CD14-positive monocyte (primary cell): ENCODE measurements at regions not wholly inside any gene's neighbourhood (a gene's known extent, or its start where the extent isn't known, plus 50 kb on each side); places are given as distances from the start of the nearest gene placed in this dataset.

Experiments used
- DNase-seq, 3 donors: peaks; one replicate each; pipeline ENCODE4 v3.0.0-alpha.2; 2011 to 2022
- H2AFZ ChIP-seq: 2 replicates; pipeline ENCODE4 v1.6.0; 2012; ENCODE audit warnings: mild to moderate bottlenecking, low read depth, low read length, inconsistent platforms; ENCODE audit not compliant: insufficient read depth, poor library complexity, severe bottlenecking
- H3K27ac ChIP-seq, 2 donors: 1 replicate in 1 of 2; 2 replicates in 1 of 2; pipeline ENCODE4 v1.5.1; 2012 to 2013; ENCODE audit warnings: low read length in 2 of 2, control low read depth in 1 of 2, inconsistent platforms in 1 of 2, low read depth in 1 of 2, mild to moderate bottlenecking in 1 of 2
- H3K27me3 ChIP-seq, 2 donors: one replicate each; pipeline versions ENCODE4 v1.6.0 to v1.6.1; 2011 to 2013; ENCODE audit warnings: low read length in 2 of 2; ENCODE audit not compliant: control insufficient read depth in 2 of 2, insufficient read depth in 2 of 2
- H3K36me3 ChIP-seq, 2 donors: replicated peaks in 1 of 2; 1 replicate in 1 of 2; 2 replicates in 1 of 2; pipeline versions ENCODE4 v1.5.1 to v1.6.1; 2012 to 2013; ENCODE audit warnings: low read length in 2 of 2, control low read depth in 1 of 2, inconsistent platforms in 1 of 2, mild to moderate bottlenecking in 1 of 2; ENCODE audit not compliant: insufficient read depth in 2 of 2, control insufficient read depth in 1 of 2
- H3K4me1 ChIP-seq, 2 donors: 1 replicate in 1 of 2; 2 replicates in 1 of 2; pipeline versions ENCODE4 v1.5.1 to v1.6.1; 2012 to 2013; ENCODE audit warnings: low read length in 2 of 2, control low read depth in 1 of 2, inconsistent platforms in 1 of 2, mild to moderate bottlenecking in 1 of 2, moderate library complexity in 1 of 2; ENCODE audit not compliant: insufficient read depth in 2 of 2, control insufficient read depth in 1 of 2
- H3K4me2 ChIP-seq: replicated peaks from 2 replicates; pipeline ENCODE3; 2012; ENCODE audit warnings: low read length, moderate library complexity, mild to moderate bottlenecking; ENCODE audit not compliant: poor library complexity, severe bottlenecking; ENCODE audit errors: extremely low read depth
- H3K4me3 ChIP-seq, 3 experiments: fragments of 200-600 bp in 1 of 3; sonication (generic) in 1 of 3; replicated peaks in 1 of 3; 1 replicate in 2 of 3; 2 replicates in 1 of 3; pipeline ENCODE4 v1.5.1; 2011 to 2013; ENCODE audit warnings: low read length in 3 of 3, mild to moderate bottlenecking in 3 of 3, control low read depth in 2 of 3, low read depth in 2 of 3, inconsistent platforms in 1 of 3, moderate library complexity in 1 of 3
- H3K79me2 ChIP-seq: 2 replicates; pipeline ENCODE4 v1.6.0; 2012; ENCODE audit warnings: mild to moderate bottlenecking, control low read depth, inconsistent platforms, low read length, moderate library complexity; ENCODE audit not compliant: insufficient read depth
- H3K9ac ChIP-seq: 2 replicates; pipeline ENCODE4 v1.6.0; 2017; ENCODE audit warnings: low read length, mild to moderate bottlenecking; ENCODE audit not compliant: insufficient read depth, poor library complexity, severe bottlenecking
- H3K9me3 ChIP-seq, 2 donors: replicated peaks in 1 of 2; 1 replicate in 1 of 2; 2 replicates in 1 of 2; pipeline versions ENCODE4 v1.5.1 to v1.6.1; 2012 to 2013; ENCODE audit warnings: low read length in 2 of 2, control low read depth in 1 of 2; ENCODE audit not compliant: control insufficient read depth in 1 of 2, insufficient read depth in 1 of 2
- H4K20me1 ChIP-seq: 2 replicates; pipeline ENCODE4 v1.6.0; 2012; ENCODE audit warnings: mild to moderate bottlenecking, low read length, control low read depth, moderate library complexity; ENCODE audit not compliant: insufficient read depth
- H3K27ac Mint-ChIP-seq, 7 donors: one replicate each; pipeline ENCODE4 v1.8.0; 2020; ENCODE audit warnings: mild to moderate bottlenecking in 7 of 7, mixed read lengths in 7 of 7, moderate library complexity in 6 of 7, inconsistent platforms in 2 of 7
- H3K27me3 Mint-ChIP-seq, 3 donors: one replicate each; pipeline ENCODE4 v1.8.0; 2021 to 2022; ENCODE audit warnings: low read depth in 3 of 3, mild to moderate bottlenecking in 3 of 3, mixed read lengths in 3 of 3, moderate library complexity in 3 of 3, inconsistent platforms in 1 of 3
- H3K36me3 Mint-ChIP-seq, 2 donors: one replicate each; pipeline ENCODE4 v1.8.0; 2020; ENCODE audit warnings: mixed read lengths in 2 of 2, inconsistent platforms in 1 of 2, mild to moderate bottlenecking in 1 of 2
- H3K4me1 Mint-ChIP-seq: one replicate; pipeline ENCODE4 v1.8.0; 2020; ENCODE audit warnings: mild to moderate bottlenecking, mixed read lengths
- H3K4me3 Mint-ChIP-seq, 2 donors: one replicate each; pipeline ENCODE4 v1.8.0; 2020; ENCODE audit warnings: mild to moderate bottlenecking in 2 of 2, mixed read lengths in 2 of 2, moderate library complexity in 1 of 2
- H3K9me3 Mint-ChIP-seq, 7 donors: one replicate each; pipeline ENCODE4 v1.8.0; 2020 to 2022; ENCODE audit warnings: mixed read lengths in 7 of 7, mild to moderate bottlenecking in 6 of 7, moderate library complexity in 6 of 7, inconsistent platforms in 2 of 7
- WGBS: methylation state at CpG from one replicate; pipeline ENCODE4 v1.1.5; 2013; ENCODE audit warnings: missing lambda C conversion rate; ENCODE audit not compliant: insufficient coverage; 5-methylcytosine and 5-hydroxymethylcytosine counted together
- intact Hi-C, 2 donors: fragments of 100-400 bp; cut with micrococcal nuclease; formaldehyde crosslinking; loops; one replicate each; pipeline versions ENCODE4 v1.15.0 to v1.15.1; 2023
- TF ChIP-seq, protein P1 (sequence below): fragments of 200-600 bp; IDR thresholded peaks from one replicate; pipeline ENCODE4 v1.8.0; 2022; ENCODE audit warnings: antibody characterized with exemption, mild to moderate bottlenecking

DNA sequence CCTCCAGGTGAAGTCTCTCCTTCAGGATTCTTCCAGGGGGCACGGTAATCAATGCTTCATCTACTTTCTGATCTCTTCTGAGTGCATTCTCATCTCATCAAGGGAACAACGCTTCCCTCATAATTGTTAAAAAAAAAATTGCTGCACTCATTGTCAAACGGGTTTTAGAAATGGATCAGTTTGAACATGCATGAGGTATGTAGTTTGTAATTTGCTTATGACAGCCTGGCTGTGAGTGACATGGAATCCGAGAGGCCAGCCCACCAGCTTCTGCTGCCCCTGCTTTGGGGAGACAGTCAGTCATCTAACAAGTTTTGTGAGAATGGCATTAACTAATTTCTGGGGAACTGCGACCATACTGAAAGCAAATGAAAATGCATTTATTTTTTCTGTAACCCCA, 791.9 kb upstream of the SOX11 start:
- H3K4me2 ChIP-seq, result no peak overlapping the region

DNA sequence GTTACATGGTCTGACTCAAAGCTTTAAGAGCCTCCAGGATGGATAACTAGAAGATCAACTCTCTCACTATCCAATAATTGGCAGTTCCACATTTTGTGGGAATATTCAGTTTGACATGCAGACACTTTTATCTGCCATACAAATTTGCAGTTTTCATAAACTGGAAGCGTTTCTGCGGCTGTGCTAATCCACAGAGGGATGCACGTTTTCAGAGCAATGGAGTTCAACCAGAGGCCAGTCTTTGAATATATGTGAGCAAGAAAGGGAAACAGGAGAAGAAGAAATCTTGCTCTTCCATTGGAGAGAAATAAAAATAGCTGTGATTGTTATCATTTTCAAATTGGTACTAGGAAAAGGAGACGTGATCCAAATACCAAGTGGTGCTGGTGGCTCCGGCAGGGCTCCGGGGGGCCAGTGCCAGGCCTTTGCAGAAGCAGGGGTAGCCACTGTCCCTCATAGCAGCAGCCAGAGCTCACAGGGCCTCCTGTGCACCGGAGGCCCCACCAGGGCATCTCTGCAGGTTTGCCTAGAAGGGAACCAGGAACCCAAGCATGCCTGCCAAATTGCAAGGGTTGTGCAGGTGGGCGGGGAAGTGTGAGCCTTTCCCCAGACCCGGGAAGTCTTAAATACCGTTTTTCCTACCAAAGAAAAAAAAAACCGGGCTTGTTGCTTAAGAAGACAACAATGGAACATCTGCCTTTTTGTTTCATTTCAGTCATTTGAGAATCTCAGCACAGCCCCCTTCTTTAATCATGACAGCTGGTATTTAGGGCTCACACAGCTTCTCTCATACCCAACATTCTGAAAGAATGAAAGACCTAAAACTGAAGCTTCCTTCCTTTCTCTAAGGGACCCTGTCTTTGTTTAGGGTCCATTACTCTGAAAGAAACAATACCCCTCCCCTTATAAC, 791.1 kb upstream of the SOX11 start:
- Histone ChIP-seq H3K27me3 (no peaks in the 10 kb centered on the region), H3K79me2 (no peaks in the 10 kb centered on the region), H3K4me3 (no peak overlapping the region), H4K20me1 (no peaks in the 10 kb centered on the region), H3K4me2 (no peak overlapping the region), H3K9me3 (peaks cover 6 to 10% of the 10 kb centered on the region in 2 donors), H3K27ac (no peak overlapping the region), H3K4me1 (no peaks in the 10 kb centered on the region), H2AFZ (no peak overlapping the region), H3K36me3 (no peaks in the 10 kb centered on the region), H3K9ac (no peak overlapping the region)
- Mint-ChIP-seq H3K27me3 (no peaks in the 10 kb centered on the region), H3K9me3 (peaks cover 0 to 18% (median 4%) of the 10 kb centered on the region in 7 donors), H3K4me1 (no peaks in the 10 kb centered on the region), H3K27ac (no peak overlapping the region), H3K36me3 (no peaks in the 10 kb centered on the region), H3K4me3 (no peak overlapping the region)
- DNase-seq, result no peak
- intact Hi-C loops, result no loop called here
- TF ChIP-seq, protein P1, sequence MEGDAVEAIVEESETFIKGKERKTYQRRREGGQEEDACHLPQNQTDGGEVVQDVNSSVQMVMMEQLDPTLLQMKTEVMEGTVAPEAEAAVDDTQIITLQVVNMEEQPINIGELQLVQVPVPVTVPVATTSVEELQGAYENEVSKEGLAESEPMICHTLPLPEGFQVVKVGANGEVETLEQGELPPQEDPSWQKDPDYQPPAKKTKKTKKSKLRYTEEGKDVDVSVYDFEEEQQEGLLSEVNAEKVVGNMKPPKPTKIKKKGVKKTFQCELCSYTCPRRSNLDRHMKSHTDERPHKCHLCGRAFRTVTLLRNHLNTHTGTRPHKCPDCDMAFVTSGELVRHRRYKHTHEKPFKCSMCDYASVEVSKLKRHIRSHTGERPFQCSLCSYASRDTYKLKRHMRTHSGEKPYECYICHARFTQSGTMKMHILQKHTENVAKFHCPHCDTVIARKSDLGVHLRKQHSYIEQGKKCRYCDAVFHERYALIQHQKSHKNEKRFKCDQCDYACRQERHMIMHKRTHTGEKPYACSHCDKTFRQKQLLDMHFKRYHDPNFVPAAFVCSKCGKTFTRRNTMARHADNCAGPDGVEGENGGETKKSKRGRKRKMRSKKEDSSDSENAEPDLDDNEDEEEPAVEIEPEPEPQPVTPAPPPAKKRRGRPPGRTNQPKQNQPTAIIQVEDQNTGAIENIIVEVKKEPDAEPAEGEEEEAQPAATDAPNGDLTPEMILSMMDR, result no peak
- WGBS, result 85% methylated on average over 8 of the region's 11 CpGs

More for the DNA sequence above, 791.9 kb upstream of the SOX11 start:
- no peak for DNase-seq
- Histone ChIP-seq H3K4me1 (no peaks in the 10 kb centered on the region), H3K79me2 (no peaks in the 10 kb centered on the region), H3K9ac (no peak overlapping the region), H3K9me3 (peaks cover 6 to 10% of the 10 kb centered on the region in 2 donors), H3K27ac (no peak overlapping the region), H2AFZ (no peak overlapping the region), H3K27me3 (no peaks in the 10 kb centered on the region), H4K20me1 (no peaks in the 10 kb centered on the region), H3K4me3 (no peak overlapping the region), H3K36me3 (no peaks in the 10 kb centered on the region)
- TF ChIP-seq, protein P1, result no peak
- intact Hi-C loops, result no loop called here
- Mint-ChIP-seq H3K4me3 (no peak overlapping the region), H3K9me3 (peaks cover 0 to 16% (median 4%) of the 10 kb centered on the region in 7 donors), H3K36me3 (no peaks in the 10 kb centered on the region), H3K4me1 (no peaks in the 10 kb centered on the region), H3K27ac (no peak overlapping the region), H3K27me3 (no peaks in the 10 kb centered on the region)
- 73% methylated on average over 3 of the region's 5 CpGs for WGBS
